Transverse colon (tissue), 4 donors: ENCODE measurements at regions not wholly inside any gene's neighbourhood (a gene's known extent, or its start where the extent isn't known, plus 50 kb on each side); places are given as distances from the start of the nearest gene placed in this dataset.
"Not testable (repeated sequence)": the region's sequence is repeated elsewhere in the genome, so short reads cannot be mapped to it uniquely, and the experiment has no call there.

Experiments used
- CTCF ChIP-seq, 5 experiments: fragments of 200-600 bp in 3 of 5; fragments of 450-650 bp in 2 of 5; sonication (generic) in 3 of 5; IDR thresholded peaks; 1 replicate in 2 of 5; 2 replicates in 3 of 5; pipeline ENCODE4 v1.5.1; 2016 to 2017; ENCODE audit warnings: antibody characterized with exemption in 5 of 5, inconsistent platforms in 3 of 5, mild to moderate bottlenecking in 2 of 5, moderate library complexity in 1 of 5
- EP300 ChIP-seq: sonication (generic); formaldehyde crosslinking; IDR thresholded peaks from one replicate; pipeline ENCODE4 v1.6.1; 2017; ENCODE audit warnings: antibody characterized with exemption, low read depth
- POLR2A ChIP-seq: fragments of 450-650 bp; IDR thresholded peaks from one replicate; pipeline ENCODE4 v1.6.1; 2016; ENCODE audit warnings: antibody characterized with exemption, mild to moderate bottlenecking, moderate library complexity
- POLR2AphosphoS5 ChIP-seq, 3 donors: sonication (generic); formaldehyde crosslinking; IDR thresholded peaks; one replicate each; pipeline ENCODE4 v1.6.1; 2016; ENCODE audit warnings: antibody characterized with exemption in 3 of 3

DNA sequence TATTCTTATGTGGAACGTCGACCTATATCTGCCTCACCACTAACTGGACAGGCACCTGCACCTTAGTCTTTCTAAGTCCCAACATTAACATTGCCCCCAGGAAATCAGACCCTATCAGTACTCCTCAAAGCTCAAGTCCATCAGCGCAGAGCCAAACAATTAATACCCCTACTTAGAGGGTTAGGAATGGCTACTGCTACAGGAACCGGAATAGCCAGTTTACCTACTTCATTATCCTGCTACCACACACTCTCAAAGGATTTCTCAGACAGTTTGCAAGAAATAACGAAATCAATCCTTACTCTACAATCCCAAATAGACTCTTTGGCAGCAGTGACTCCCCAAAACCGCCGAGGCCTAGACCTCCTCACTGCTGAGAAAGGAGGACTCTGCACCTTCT is 123.1 kb upstream of the CRY1 start:
- TF ChIP-seq CTCF (IDR thresholded peaks at IDR 0.05); POLR2A; POLR2AphosphoS5 (IDR thresholded peaks at IDR 0.05); EP300: not testable (repeated sequence)
